HG02678 (cell line): ENCODE measurements at regions not wholly inside any gene's neighbourhood (a gene's known extent, or its start where the extent isn't known, plus 50 kb on each side); places are given as distances from the start of the nearest gene placed in this dataset.

Experiments
- ATAC-seq: cut with Tn5 transposase; IDR thresholded peaks from one replicate; pipeline ENCODE4 v1.9.1; 2021; ENCODE audit warnings: mild to moderate bottlenecking, moderate library complexity; ENCODE audit not compliant: unreplicated experiment

DNA sequence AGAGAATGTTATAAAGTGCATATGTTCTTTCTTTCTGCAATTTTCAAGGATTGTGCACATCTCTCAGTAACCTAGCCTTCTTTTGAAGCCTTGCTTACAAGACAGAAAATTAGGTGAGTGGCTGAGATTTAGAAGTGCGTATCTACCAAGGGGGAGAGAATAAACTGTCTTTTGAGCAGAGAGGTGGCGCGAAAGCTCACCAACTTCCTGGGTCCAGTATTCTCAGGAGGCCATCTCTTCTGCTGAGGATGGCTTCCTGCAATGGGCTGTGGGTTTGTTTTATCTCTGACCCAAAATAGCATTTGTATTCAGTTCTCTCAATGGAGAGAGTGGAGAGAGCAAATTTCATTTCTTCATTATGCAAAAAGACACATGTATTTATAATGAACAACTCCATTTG, 75.4 kb upstream of the RPS23 start:
- no peak for ATAC-seq

DNA sequence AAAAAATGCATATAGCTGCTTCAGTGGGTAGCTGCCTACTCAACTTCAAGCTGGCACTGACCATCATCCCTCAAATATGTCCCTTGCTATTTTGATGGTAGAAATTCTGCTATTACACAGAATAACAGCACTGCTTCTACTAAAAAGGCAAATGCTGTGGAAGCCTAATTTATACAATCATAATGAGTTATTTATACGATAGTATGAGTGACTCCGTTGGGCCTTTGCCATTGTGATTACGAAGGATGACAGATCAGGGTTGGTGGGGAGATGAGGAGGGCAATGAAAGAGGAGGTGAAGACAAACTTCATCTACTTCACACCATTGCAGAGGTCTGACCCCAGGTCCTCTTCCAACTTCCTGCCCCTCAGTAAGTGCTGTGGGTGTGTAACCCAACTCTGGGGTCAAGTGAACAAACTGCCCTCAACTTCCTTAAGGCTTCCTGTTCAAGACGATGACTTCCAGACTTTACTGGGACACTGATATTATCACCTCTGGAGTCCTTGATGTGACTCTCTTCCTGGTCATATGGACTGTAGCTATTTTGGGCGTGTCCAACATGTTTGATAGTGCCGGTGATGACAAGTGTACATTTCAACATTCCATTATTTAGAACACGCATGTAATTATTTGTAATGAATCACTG, 74.1 kb upstream of the RPS23 start:
- ATAC-seq, result no peak

DNA sequence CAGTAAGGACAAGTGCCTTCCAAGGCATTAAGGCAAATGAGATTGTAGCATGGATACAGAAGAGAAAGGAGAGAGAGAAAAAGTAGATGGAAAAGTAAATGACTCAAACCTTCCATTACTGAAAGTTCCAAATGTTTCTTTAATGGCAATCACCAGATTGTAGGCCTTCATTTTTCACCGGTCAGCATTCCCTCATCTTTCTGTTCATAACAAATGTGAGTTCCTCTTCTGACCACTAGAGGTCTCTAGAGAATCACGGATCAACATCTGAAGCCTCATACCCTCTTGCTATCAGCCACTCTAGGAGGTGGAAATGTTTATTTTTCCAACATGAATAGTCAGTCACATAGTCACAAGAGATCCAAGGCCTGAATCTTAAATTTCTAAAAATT, 73.6 kb upstream of the RPS23 start:
- ATAC-seq, result peak; percentile 76

DNA sequence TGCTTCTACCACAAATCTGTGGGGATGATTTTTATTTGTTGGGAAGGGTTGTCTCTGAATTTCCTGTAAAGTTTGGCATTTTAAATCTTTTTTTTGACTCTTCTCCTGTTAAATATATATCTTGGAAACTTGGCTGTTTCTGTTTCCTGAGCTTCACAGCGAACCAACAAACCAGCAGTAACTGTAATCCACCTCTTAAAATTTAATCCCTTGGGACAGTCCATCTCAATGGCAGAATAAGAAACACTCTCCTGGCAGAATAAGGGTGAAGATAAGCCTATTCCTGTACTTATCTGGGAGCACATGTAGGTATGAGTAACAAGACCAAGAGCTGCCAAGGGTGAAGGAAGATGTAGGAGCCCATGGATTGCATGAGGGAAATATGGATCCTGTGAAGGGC, 73.1 kb upstream of the RPS23 start:
- ATAC-seq, result no peak

DNA sequence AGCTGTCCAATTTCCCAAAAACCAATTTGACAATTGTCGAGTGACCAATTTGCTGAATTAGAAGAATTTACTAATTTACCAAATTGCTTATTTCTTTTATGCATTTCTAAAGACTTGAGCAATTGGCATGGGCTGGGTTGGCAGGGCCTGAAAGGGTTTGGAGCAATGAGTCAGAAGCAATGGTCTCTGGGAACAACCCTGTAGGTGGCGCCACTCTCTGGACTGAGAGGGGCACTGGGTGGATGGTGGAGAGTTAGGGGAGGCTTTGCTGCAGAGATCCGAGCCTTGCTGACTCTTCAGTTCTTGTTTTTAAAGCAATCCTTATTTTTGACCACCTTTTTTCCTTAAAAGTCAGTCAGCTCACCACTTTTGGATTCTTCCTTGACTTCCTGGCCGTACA, 71.5 kb upstream of the RPS23 start:
- no peak for ATAC-seq

DNA sequence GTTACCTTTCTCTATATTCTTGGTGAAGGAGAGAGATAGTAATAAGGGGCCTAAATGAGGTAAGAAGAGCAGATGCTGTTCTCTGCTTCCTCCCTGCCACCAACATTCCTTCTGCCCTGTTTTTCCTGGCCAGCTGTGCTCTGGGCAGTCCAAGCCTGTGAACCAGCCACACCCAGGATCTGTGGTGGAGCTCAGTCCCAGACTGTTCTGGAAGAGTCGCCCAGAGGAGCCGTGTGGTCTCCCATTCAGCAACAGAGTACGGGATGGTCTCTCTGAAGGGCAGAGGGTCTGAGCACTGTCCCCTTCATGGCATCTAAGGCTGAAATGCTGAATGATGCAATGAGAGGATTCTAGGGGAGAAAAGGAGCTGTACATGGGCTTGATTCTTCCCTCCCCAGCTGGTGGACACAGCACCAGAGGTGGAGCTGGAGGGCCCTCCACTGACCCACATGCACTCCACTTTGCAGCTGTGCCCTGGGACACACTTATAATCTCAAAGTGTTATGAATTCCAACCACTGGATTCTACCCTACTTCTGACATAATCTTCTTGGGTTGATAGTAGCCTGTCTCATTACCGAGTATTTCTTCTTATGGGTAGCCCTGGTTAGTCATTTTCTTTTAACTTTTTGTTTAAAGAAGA, 70.8 kb upstream of the RPS23 start:
- ATAC-seq, result no peak

DNA sequence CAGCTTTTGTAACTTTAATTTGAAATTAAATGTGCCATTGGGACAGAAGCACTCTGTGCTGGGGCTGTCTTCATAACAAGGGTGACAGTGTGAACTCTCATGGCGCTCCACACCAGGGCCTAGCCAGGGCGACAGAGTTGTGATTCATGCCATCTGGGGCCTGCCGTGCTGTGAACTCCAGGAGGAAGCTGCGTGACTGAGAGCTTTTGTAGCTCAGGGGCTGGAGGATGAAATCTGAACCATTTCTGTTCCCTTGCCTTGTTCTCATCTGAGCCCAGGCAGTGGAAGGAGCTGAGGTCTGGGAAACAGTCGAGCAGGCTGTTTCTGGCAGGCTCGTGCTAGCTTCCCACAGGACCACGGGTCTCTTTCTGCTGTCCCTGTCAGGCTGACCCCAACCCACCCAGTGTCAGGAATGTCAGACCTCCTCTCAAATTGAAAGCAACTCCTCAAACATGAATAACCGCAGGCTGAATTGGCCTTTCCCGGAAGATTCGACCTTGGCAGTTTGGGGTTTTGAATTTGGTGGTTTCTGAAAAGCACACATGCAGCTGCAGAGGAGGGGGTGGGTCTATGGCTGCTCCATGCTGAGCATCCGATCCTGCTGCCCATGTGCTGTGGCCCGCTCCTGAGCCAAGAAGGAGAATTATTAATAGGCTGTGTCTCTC, 69.2 kb upstream of the RPS23 start:
- no peak for ATAC-seq

DNA sequence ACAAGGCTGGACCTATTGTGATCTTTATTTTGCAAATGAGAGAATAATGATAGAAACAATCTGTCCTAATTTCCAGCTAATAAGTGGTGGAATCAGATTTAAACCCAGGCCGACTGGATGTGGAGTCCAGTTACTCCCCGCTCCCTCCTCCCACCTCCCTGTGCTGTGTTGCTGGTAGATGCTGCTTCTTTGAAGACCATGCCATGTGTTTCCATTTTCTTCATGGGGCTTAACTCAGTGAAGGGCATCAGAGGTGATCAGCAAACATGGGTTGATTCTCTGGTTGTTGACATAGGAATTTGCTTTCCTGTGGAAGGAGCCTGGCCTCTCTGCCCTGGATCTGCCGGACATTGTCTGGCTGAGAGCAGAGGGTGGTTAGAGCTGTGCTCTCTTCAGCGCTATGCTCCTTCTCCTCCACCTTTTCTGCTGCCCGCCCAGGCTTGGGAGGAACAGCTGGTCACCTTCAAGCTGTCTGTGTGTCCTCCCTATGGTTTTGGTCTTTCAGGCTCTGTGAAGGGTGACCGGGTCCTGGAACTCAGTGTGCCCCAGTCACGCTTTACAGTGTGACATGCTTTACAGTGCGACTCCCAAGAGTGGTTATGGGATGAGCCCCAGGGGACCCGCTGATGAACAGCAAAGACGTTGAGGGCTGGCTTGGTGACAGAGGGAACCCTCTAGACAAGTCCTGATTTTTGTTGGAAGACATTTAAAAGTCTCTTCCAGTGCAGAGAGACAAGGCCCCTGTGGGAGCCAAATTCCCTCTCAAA, 68.4 kb upstream of the RPS23 start:
- no peak for ATAC-seq

DNA sequence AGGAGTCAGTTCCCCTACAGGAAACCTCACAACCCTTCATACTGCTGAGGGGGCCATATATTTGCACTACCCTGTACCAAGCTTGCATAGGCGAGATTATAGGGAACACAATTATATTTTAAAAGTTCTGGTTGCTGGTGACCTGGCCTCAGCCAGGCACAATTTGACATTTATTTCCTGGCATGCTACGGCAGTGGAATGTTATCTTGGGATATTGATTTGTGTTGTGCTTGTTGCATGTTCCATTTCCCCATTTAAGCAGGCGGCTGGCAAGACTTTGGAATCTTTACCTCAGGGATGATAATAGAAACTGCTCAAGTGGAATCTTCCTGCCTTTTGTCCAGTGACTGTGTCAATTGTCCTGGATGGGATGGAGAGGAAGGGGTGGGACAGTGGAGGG, 67.0 kb upstream of the RPS23 start:
- no peak for ATAC-seq

DNA sequence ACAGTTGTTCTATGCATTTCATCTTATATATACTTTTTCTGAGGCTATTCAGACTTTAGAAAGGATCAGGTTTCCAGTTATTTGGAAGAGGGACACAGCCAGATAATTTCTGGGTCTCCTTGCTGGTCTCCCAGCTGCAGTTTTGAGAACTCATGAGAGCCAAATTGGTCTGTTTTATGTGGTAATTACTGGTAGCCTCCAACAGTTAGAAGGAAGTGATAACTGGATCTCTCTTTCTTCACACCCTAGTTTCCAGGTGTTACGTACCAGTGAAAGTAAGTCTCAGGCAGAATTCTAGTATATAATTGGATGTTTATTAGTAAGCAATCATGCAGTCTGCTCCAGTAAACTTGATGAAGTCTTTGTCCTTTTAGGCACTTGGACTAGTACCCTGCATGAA, 63.2 kb upstream of the RPS23 start:
- no peak for ATAC-seq

DNA sequence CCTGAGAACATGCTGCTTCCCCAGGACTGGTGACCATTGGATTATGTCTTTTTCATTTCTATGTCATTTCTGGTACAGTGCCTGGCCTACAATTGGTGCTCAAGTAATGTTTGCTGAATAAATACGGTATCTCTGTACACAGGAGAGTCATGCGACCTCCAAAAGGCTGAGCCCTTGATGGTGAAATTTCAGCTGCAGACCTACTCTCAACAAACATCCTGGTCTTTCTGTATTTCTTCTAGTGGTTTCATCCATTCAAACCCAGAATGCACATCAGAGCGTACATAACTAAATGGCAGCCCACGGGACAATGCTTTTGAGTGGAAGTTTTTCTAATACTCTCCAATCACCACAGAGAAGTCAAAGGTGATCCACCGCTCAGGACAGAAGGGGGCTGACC, 62.6 kb upstream of the RPS23 start:
- ATAC-seq, result no peak

DNA sequence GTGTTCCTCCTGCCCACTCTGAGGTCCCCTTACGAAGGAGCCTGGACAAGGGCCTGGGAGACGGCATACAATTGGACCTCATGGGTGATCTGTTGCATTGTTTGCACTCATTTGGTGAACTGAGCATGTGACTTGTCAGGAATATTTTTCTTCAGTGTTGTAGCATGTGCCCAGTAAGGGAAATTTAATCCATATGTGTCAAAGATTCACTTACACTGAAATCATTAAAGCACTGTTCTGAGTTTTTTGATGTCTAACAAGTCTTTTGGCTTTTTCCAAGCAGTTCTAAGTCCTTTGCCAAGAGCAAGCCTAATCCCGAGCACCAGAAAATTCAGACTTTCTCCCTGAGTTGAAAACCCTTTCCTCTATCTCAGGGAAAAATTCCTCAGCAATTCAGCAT, 61.6 kb upstream of the RPS23 start:
- ATAC-seq, result no peak

DNA sequence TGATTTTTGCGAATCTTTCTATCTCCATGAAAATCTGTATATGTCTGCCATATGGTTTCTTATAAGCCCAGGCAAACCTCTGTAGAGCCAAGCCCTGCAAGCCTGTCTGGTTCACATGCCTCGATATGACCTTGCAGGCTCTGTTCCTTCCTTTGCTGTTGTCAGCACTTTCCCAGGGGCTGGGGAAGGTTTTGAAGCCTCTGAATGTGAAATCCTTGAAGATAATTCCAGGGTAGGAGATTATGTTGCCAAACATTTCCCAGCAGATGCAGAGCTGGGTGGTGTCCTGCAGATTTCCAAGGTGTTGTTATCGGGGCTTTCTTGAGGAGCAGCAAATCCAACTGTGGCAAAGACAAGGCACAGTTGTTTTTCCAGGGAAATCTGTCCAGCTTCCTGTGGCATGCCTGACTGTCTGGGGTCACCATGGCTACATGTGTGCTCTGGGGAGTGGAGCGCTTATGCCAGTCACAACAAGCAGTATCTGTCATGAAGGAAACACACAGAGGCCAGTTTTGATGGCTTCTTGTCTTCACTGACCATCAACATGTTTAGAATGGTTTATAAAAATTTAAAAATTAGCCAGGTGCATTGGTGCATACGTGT, 60.7 kb upstream of the RPS23 start:
- no peak for ATAC-seq

DNA sequence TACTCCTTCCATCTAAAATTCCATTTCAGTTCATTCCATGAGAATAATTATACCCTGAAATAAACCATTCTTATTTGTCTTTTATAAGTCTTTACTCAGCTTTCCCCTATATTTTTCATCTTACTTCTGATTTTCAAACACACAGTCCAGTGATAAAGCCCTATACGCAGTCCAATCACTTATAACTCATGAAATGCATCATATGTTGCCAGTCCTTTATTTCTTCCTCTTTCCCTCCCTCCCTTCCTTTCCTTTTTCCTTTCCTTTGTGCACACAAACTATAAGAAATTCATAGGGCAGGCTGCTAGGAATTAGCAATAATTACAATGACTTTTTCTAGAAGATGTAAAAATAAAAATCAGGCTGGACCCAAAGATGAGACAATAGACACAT, 58.8 kb upstream of the RPS23 start:
- ATAC-seq, result no peak

DNA sequence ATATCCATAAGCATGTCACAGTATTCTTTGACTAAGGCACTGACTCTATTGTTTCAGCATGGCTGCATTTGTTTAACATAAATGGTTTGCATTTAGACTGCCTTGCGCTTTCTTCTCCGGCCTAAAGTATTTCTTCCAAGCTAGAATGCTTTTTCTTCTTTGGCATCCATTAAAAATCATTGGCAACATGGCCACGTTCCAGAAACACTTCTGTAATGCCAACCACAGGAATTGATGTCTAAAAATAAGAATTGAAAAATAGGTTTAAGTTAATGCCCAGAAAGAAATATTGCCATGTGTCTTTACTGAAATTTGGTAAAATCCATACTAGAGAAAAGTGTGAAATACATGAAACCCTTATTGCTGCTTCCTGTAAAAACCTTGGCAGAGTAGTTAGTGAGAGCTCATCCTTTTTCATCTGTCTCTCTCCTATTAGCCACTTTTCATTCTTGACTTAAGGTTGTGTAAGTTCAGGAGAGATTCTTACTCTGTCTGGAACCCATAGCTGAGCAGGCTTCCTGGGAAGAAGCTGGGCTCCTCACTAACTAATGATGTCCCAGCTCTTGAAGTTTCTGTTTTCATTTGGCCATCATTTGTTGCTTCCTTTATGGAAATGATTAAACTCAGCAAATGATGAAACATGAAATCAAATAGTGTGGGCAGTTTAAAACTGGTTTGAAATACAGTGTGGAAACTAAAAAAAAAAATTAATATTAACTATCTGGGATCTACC, 58.2 kb upstream of the RPS23 start:
- ATAC-seq, result no peak

DNA sequence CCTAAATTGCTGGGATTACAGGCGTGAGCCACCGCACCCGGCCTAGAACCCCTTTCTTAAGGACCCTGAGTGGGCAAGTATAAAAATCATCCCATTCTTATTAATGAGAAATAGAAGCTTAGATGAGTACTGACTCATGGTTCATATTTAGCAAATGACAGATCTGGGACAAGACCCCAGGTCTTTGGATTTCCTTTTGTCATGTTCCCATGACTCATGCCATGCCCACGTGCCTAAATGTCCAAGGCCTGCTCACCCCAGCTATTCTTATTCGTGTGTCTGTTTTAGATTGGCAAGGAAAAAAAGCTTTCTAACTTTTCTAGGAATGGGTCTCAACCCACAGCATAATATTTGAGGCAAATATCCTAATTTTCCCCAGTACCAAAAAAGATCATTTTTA, 57.7 kb upstream of the RPS23 start:
- no peak for ATAC-seq

DNA sequence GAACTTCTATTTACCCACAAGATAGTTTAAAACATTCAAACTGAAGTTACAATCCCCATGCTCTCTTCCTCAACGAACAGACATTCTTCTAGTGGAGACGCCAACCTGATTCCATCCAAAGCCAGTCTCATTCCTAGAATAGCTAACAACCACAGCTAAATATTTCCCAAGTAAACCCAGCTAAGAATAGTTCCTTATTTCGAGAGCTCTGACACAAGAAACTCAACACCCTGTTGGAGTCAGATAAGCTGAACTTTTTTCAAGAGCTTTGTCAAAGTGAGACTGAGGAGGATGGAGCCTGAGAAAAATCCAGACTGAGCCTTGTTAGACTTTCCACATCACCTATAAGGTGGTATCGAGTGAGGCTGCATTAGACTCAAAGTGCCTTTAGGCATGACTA, 56.7 kb upstream of the RPS23 start:
- no peak for ATAC-seq

DNA sequence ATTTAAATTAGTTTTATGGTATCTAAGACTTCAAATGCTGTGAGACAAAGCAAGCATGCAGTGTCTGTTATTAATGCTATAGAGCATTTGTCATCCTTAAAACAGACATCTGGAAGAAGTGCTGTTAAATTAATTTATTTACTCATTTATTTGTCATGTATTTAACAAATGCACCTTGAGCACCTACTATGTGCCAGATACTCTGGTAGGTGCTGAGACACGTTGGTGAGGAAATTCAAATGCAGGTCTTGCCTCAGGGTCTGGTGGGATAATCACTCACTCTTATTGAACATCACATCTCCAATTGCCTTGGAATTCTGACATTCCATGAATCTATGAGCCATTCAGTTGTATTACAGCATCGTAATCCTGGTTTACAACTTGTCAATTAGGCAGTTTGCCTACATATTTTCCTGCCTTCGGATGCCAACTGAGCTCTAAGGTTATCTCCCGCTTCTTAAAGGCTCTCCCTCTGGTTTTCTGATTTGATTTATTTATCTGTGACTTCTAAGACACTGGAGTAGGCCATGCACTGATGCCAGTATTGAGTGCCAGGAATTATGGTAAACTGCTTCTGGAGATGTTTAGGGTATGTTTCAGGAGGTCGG, 56.0 kb upstream of the RPS23 start:
- no peak for ATAC-seq

DNA sequence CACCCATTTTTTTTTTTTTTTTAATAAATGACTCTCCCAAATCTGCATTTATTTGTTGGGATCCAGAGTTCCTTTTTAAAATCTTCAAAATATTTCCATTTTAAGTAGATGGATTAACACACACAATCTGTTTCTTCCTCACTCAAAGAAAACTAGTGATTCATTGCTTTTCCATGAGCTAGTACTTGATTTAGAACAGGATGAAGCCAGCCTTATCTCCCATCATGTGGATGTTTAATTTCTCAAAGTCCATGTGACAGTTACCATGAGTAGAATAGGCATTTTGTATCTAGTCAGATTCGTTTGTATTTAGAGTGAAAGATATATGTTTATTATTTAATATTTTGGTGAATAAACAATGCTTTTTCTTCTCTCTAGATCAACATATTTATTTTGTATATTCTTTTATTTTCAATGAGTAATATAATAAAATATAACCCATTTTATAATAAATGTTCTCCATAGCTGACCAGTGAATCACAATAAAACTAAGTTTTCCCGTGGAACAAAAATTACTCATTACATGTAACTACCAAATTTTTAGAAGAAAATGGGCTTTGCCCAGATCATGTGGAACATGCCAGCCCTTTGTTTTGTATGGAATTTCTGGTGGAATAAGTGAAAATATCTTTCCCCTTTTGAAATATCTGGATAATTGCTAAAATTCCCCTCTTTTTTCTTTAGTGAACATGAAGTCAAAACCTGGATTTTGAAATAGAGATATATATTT, 54.9 kb upstream of the RPS23 start:
- ATAC-seq, result no peak
